ENCODE measurements at regions not wholly inside any gene's neighbourhood (a gene's known extent, or its start where the extent isn't known, plus 50 kb on each side); places are given as distances from the start of the nearest gene placed in this dataset.

- BruUV-seq (replicated peaks): no TSS peak
- DNase-seq (ENCODE audit: unreplicated experiment): peak; percentile 77
- H3K27ac Mint-ChIP-seq (ENCODE audit: low read depth, unreplicated experiment): no peak overlapping the region
- peak; percentile 89 for TF ChIP-seq CTCF (IDR thresholded peaks at IDR 0.05; ENCODE audit: unreplicated experiment)
- CTCF ChIA-PET: interaction anchor here (0.6 to 6.8 kb wide), 60 partner anchors 8 to 1337 kb away, joined by 3 to 82 read pairs (median 4); partner anchors contain the start of gene TTC12
- H3K27me3 Mint-ChIP-seq (ENCODE audit: insufficient read depth, unreplicated experiment): no peaks in the 10 kb centered on the region
- intact Hi-C loops (cut with micrococcal nuclease): loop anchor here (1.0 to 2.0 kb wide), 2 partner anchors 198 to 228 kb away; no protein-coding TSS in a partner anchor
- H3K4me1 Mint-ChIP-seq (ENCODE audit: insufficient read depth, unreplicated experiment): peaks cover 20% of the 10 kb centered on the region
- peaks cover 4% of the 10 kb centered on the region for H3K36me3 Mint-ChIP-seq (ENCODE audit: insufficient read depth, unreplicated experiment)
- H3K4me3 Mint-ChIP-seq (ENCODE audit: unreplicated experiment): no peak overlapping the region
- POLR2A ChIA-PET: interaction anchor here (0.6 to 1.5 kb wide), 3 partner anchors 84 to 1253 kb away, joined by 3 to 5 read pairs (median 4); no protein-coding TSS in a partner anchor
- H3K9me3 Mint-ChIP-seq (ENCODE audit: unreplicated experiment): no peaks in the 10 kb centered on the region
Measured at GRCh38 chr11:113532697-113533424, 57.7 kb upstream of the DRD2 start.

- no TSS peak for BruUV-seq (replicated peaks)
- Mint-ChIP-seq H3K36me3 (ENCODE audit: insufficient read depth, unreplicated experiment) (peaks cover 4% of the 10 kb centered on the region), H3K9me3 (ENCODE audit: unreplicated experiment) (no peaks in the 10 kb centered on the region), H3K27ac (ENCODE audit: low read depth, unreplicated experiment) (no peak overlapping the region), H3K4me1 (ENCODE audit: insufficient read depth, unreplicated experiment) (peaks cover 20% of the 10 kb centered on the region), H3K27me3 (ENCODE audit: insufficient read depth, unreplicated experiment) (no peaks in the 10 kb centered on the region), H3K4me3 (ENCODE audit: unreplicated experiment) (no peak overlapping the region)
- TF ChIP-seq CTCF (IDR thresholded peaks at IDR 0.05; ENCODE audit: unreplicated experiment): no peak
- ChIA-PET POLR2A (interaction anchor here (1.5 kb wide), 1 partner anchor 83 kb away, joined by 5 read pairs; no protein-coding TSS in a partner anchor), CTCF (interaction anchor here (0.6 to 6.8 kb wide), 43 partner anchors 9 to 1336 kb away, joined by 3 to 82 read pairs (median 4); partner anchors contain the start of gene TTC12)
- intact Hi-C loops (cut with micrococcal nuclease): loop anchor here (1.0 to 2.0 kb wide), 2 partner anchors 199 to 227 kb away; no protein-coding TSS in a partner anchor
- no peak for DNase-seq (ENCODE audit: unreplicated experiment)
Measured at GRCh38 chr11:113531575-113532451, 56.6 kb upstream of the DRD2 start.

DNA sequence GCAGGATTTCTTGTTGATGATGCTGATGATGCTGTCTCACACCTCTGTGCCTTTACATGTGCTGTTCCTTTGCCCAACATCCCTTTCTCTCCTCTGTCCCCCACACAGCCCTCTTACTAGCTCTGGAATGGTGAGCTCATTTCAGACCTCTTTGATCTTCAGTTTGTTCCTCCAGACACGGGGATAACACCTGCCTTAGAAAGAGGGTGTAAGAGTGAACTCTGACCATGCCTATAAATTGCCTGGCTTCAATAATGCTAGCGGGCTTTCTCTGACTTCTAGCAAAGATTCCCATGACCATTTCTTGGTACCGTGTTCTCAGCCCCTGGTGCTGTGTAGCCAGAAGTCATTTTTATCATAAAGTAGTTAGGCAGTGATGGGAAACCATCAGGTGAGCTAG, 55.9 kb upstream of the DRD2 start:
- H3K9me3 Mint-ChIP-seq (ENCODE audit: unreplicated experiment): no peaks in the 10 kb centered on the region
- no TSS peak for BruUV-seq (replicated peaks)
- no peak overlapping the region for H3K27ac Mint-ChIP-seq (ENCODE audit: low read depth, unreplicated experiment)
- CTCF ChIA-PET: interaction anchor here (0.9 to 6.8 kb wide), 12 partner anchors 10 to 232 kb away, joined by 3 to 82 read pairs (median 7); partner anchors contain the start of gene TTC12
- no peaks in the 10 kb centered on the region for H3K27me3 Mint-ChIP-seq (ENCODE audit: insufficient read depth, unreplicated experiment)
- H3K36me3 Mint-ChIP-seq (ENCODE audit: insufficient read depth, unreplicated experiment): peaks cover 4% of the 10 kb centered on the region
- intact Hi-C loops (cut with micrococcal nuclease): no loop called here
- no peak for TF ChIP-seq CTCF (IDR thresholded peaks at IDR 0.05; ENCODE audit: unreplicated experiment)
- no peak for DNase-seq (ENCODE audit: unreplicated experiment)
- no peak overlapping the region for H3K4me3 Mint-ChIP-seq (ENCODE audit: unreplicated experiment)
- POLR2A ChIA-PET: interaction anchor here (0.9 kb wide), 1 partner anchor 17 kb away, joined by 3 read pairs; no protein-coding TSS in a partner anchor
- peaks cover 20% of the 10 kb centered on the region for H3K4me1 Mint-ChIP-seq (ENCODE audit: insufficient read depth, unreplicated experiment)
